ENCODE measurements at regions not wholly inside any gene's neighbourhood (a gene's known extent, or its start where the extent isn't known, plus 50 kb on each side); places are given as distances from the start of the nearest gene placed in this dataset.

- H2BK5ac ChIP-seq (ENCODE audit: insufficient read length, low read length): no peak overlapping the region
- no peak overlapping the region for H4K91ac ChIP-seq (ENCODE audit: insufficient read length, low read depth, low read length)
- Mint-ChIP-seq H3K4me3 (no peak overlapping the region), H3K9me3 (peaks cover 0 to under 1% of the 10 kb centered on the region in 2 experiments; a peak in 1 of 5 replicates), H3K36me3 (ENCODE audit: insufficient read depth in 1 of 3, low read depth in 3 of 3) (no peaks in the 10 kb centered on the region), H3K4me1 (0 out of 4 replicates have a peak, but pooled peaks cover 0 to 2% of the 10 kb centered on the region in 2 experiments), H3K27ac (no peak overlapping the region), H3K27me3 (ENCODE audit: low read depth) (peaks cover 13% of the 10 kb centered on the region)
- H2BK12ac ChIP-seq (ENCODE audit: insufficient read length, low read depth, low read length): no peak overlapping the region
- H3K9ac ChIP-seq (ENCODE audit: extremely low read depth, insufficient read length, low read length): no peak overlapping the region
- H3K4me1 ChIP-seq (ENCODE audit: insufficient read depth, low read length): no peaks in the 10 kb centered on the region
- no peaks in the 10 kb centered on the region for H3K23me2 ChIP-seq (ENCODE audit: insufficient read length, low read depth, low read length, poor library complexity, severe bottlenecking)
- H4K20me1 ChIP-seq (ENCODE audit: control insufficient read depth, insufficient read depth, insufficient read length): no peaks in the 10 kb centered on the region
- peak; percentile 69 for DNase-seq
- H2BK15ac ChIP-seq (ENCODE audit: low read depth, low read length): no peak overlapping the region
- no peak overlapping the region for H3K27ac ChIP-seq (ENCODE audit: insufficient read length, low read depth, low read length)
- H3K79me1 ChIP-seq (ENCODE audit: insufficient read depth, low read depth, low read length, poor library complexity, severe bottlenecking): no peaks in the 10 kb centered on the region
- no peak overlapping the region for H2AFZ ChIP-seq (ENCODE audit: low read length)
- H4K5ac ChIP-seq (ENCODE audit: insufficient read length, low read depth, low read length): no peak overlapping the region
- no peaks in the 10 kb centered on the region for H3K9me3 ChIP-seq (ENCODE audit: control insufficient read depth, low read depth, low read length)
- H3K79me2 ChIP-seq (ENCODE audit: insufficient read depth, low read length): no peaks in the 10 kb centered on the region
- no peak overlapping the region for H3T11ph ChIP-seq (ENCODE audit: low read length)
- H4K8ac ChIP-seq (replicated peaks; ENCODE audit: insufficient read length, low read depth, low read length): no peak overlapping the region
- H3K23ac ChIP-seq (ENCODE audit: insufficient read length, low read depth, low read length): no peak overlapping the region
- H3K27me3 ChIP-seq (ENCODE audit: insufficient read depth, low read length): no peaks in the 10 kb centered on the region
- H3K4ac ChIP-seq (ENCODE audit: low read depth, low read length): no peak overlapping the region
- no CpG with 5 or more reads among the region's 4 CpGs for WGBS (ENCODE audit: extremely low coverage, insufficient read length, low lambda C conversion rate)
- H3K14ac ChIP-seq (ENCODE audit: insufficient read depth, low read length): no peak overlapping the region
- H3K4me2 ChIP-seq (ENCODE audit: insufficient read depth, insufficient read length, low read length): no peak overlapping the region
- H3K56ac ChIP-seq (ENCODE audit: insufficient read length, low read depth, low read length): no peak overlapping the region
- no peak overlapping the region for H2BK120ac ChIP-seq (ENCODE audit: low read depth, low read length, poor library complexity, severe bottlenecking)
- no peak overlapping the region for H3K18ac ChIP-seq (ENCODE audit: insufficient read length, low read depth, low read length)
- no peak overlapping the region for H2AK5ac ChIP-seq (ENCODE audit: insufficient read length, low read length)
- TF ChIP-seq, protein P1, sequence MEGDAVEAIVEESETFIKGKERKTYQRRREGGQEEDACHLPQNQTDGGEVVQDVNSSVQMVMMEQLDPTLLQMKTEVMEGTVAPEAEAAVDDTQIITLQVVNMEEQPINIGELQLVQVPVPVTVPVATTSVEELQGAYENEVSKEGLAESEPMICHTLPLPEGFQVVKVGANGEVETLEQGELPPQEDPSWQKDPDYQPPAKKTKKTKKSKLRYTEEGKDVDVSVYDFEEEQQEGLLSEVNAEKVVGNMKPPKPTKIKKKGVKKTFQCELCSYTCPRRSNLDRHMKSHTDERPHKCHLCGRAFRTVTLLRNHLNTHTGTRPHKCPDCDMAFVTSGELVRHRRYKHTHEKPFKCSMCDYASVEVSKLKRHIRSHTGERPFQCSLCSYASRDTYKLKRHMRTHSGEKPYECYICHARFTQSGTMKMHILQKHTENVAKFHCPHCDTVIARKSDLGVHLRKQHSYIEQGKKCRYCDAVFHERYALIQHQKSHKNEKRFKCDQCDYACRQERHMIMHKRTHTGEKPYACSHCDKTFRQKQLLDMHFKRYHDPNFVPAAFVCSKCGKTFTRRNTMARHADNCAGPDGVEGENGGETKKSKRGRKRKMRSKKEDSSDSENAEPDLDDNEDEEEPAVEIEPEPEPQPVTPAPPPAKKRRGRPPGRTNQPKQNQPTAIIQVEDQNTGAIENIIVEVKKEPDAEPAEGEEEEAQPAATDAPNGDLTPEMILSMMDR (conservative IDR thresholded peaks at IDR 0.05): peak; percentile 61
- no peak overlapping the region for H2BK20ac ChIP-seq (ENCODE audit: low read depth, low read length, poor library complexity, severe bottlenecking)
These were observed 74.0 kb downstream of the CMPK2 start for GRCh38 chr2:6791682-6792081.

Measured in H9 (cell line).